Dendritic cell treated with granulocyte-macrophage colony-stimulating factor and Interleukin-4, amounts not matched to agents 40 ng/mL and 50 ng/mL, for 4 days (primary cell): ENCODE measurements at regions not wholly inside any gene's neighbourhood (a gene's known extent, or its start where the extent isn't known, plus 50 kb on each side); places are given as distances from the start of the nearest gene placed in this dataset.

Experiments used
- H3K27ac Mint-ChIP-seq: one replicate; pipeline ENCODE4 v1.8.0; 2022; ENCODE audit warnings: mild to moderate bottlenecking, mixed read lengths
- H3K27me3 Mint-ChIP-seq: one replicate; pipeline ENCODE4 v1.8.0; 2022; ENCODE audit warnings: mild to moderate bottlenecking, mixed read lengths
- H3K36me3 Mint-ChIP-seq: one replicate; pipeline ENCODE4 v1.8.0; 2022; ENCODE audit warnings: low read depth, mixed read lengths
- H3K4me1 Mint-ChIP-seq: one replicate; pipeline ENCODE4 v1.8.0; 2022; ENCODE audit warnings: low read depth, mixed read lengths
- H3K4me3 Mint-ChIP-seq: one replicate; pipeline ENCODE4 v1.8.0; 2022; ENCODE audit warnings: mild to moderate bottlenecking, moderate library complexity, mixed read lengths
- H3K9me3 Mint-ChIP-seq: one replicate; pipeline ENCODE4 v1.8.0; 2022; ENCODE audit warnings: mixed read lengths
- intact Hi-C: fragments of 100-400 bp; cut with micrococcal nuclease; formaldehyde crosslinking; loops from one replicate; pipeline ENCODE4 v1.15.0; 2022

- intact Hi-C loops, result no loop called here
- Mint-ChIP-seq H3K27me3 (no peaks in the 10 kb centered on the region), H3K4me1 (no peaks in the 10 kb centered on the region), H3K27ac (no peak overlapping the region), H3K36me3 (no peaks in the 10 kb centered on the region), H3K9me3 (peaks cover 11% of the 10 kb centered on the region), H3K4me3 (no peak overlapping the region)
Measured at GRCh38 chr4:148740701-148741100, 298.5 kb upstream of the NR3C2 start.

- Mint-ChIP-seq H3K4me3 (no peak overlapping the region), H3K4me1 (no peaks in the 10 kb centered on the region), H3K27me3 (no peaks in the 10 kb centered on the region), H3K9me3 (peaks cover 11% of the 10 kb centered on the region), H3K36me3 (no peaks in the 10 kb centered on the region), H3K27ac (no peak overlapping the region)
- intact Hi-C loops, result no loop called here
Measured at GRCh38 chr4:148737061-148737770, 295.0 kb upstream of the NR3C2 start.

GRCh38 chr4:148735432-148736155, 293.4 kb upstream of the NR3C2 start:
- Mint-ChIP-seq H3K9me3 (peaks cover 8% of the 10 kb centered on the region), H3K4me3 (no peak overlapping the region), H3K27ac (no peak overlapping the region), H3K27me3 (no peaks in the 10 kb centered on the region), H3K4me1 (no peaks in the 10 kb centered on the region), H3K36me3 (no peaks in the 10 kb centered on the region)
- intact Hi-C loops, result no loop called here

- Mint-ChIP-seq H3K4me1 (no peaks in the 10 kb centered on the region), H3K27me3 (no peaks in the 10 kb centered on the region), H3K4me3 (no peak overlapping the region), H3K27ac (no peak overlapping the region), H3K9me3 (peaks cover 16% of the 10 kb centered on the region), H3K36me3 (no peaks in the 10 kb centered on the region)
- intact Hi-C loops, result no loop called here
Measured at GRCh38 chr4:148730766-148731165, 288.6 kb upstream of the NR3C2 start.

GRCh38 chr4:148730082-148730640, 287.9 kb upstream of the NR3C2 start:
- H3K27ac Mint-ChIP-seq, result no peak overlapping the region
- H3K27me3 Mint-ChIP-seq, result no peaks in the 10 kb centered on the region
- peaks cover 16% of the 10 kb centered on the region for H3K9me3 Mint-ChIP-seq
- intact Hi-C loops, result no loop called here
- no peak overlapping the region for H3K4me3 Mint-ChIP-seq
- no peaks in the 10 kb centered on the region for H3K4me1 Mint-ChIP-seq
- no peaks in the 10 kb centered on the region for H3K36me3 Mint-ChIP-seq

GRCh38 chr4:148717988-148718387, 275.8 kb upstream of the NR3C2 start:
- Mint-ChIP-seq H3K9me3 (peaks cover 31% of the 10 kb centered on the region), H3K27ac (no peak overlapping the region)

GRCh38 chr4:148716431-148717052, 274.3 kb upstream of the NR3C2 start:
- intact Hi-C loops, result no loop called here
- no peaks in the 10 kb centered on the region for H3K27me3 Mint-ChIP-seq
- H3K27ac Mint-ChIP-seq, result no peak overlapping the region
- H3K9me3 Mint-ChIP-seq, result peaks cover 20% of the 10 kb centered on the region
- no peak overlapping the region for H3K4me3 Mint-ChIP-seq
- H3K4me1 Mint-ChIP-seq, result no peaks in the 10 kb centered on the region
- H3K36me3 Mint-ChIP-seq, result no peaks in the 10 kb centered on the region

More at GRCh38 chr4:148717988-148718387, 275.8 kb upstream of the NR3C2 start:
- no peaks in the 10 kb centered on the region for H3K36me3 Mint-ChIP-seq
- intact Hi-C loops, result no loop called here
- H3K4me3 Mint-ChIP-seq, result no peak overlapping the region
- no peaks in the 10 kb centered on the region for H3K27me3 Mint-ChIP-seq
- H3K4me1 Mint-ChIP-seq, result no peaks in the 10 kb centered on the region

GRCh38 chr4:148704291-148704690, 262.1 kb upstream of the NR3C2 start:
- Mint-ChIP-seq H3K9me3 (peaks cover 14% of the 10 kb centered on the region), H3K27me3 (no peaks in the 10 kb centered on the region), H3K27ac (no peak overlapping the region), H3K36me3 (no peaks in the 10 kb centered on the region), H3K4me1 (no peaks in the 10 kb centered on the region), H3K4me3 (no peak overlapping the region)
- intact Hi-C loops, result no loop called here

GRCh38 chr4:148694702-148695101, 252.5 kb upstream of the NR3C2 start:
- H3K27ac Mint-ChIP-seq, result no peak overlapping the region
- H3K9me3 Mint-ChIP-seq, result no peaks in the 10 kb centered on the region
- no peak overlapping the region for H3K4me3 Mint-ChIP-seq
- intact Hi-C loops, result no loop called here
- H3K4me1 Mint-ChIP-seq, result no peaks in the 10 kb centered on the region
- H3K27me3 Mint-ChIP-seq, result no peaks in the 10 kb centered on the region
- H3K36me3 Mint-ChIP-seq, result no peaks in the 10 kb centered on the region

GRCh38 chr4:148693913-148694649, 251.9 kb upstream of the NR3C2 start:
- H3K9me3 Mint-ChIP-seq, result no peaks in the 10 kb centered on the region
- H3K4me1 Mint-ChIP-seq, result no peaks in the 10 kb centered on the region
- H3K4me3 Mint-ChIP-seq, result no peak overlapping the region
- intact Hi-C loops, result no loop called here
- no peaks in the 10 kb centered on the region for H3K36me3 Mint-ChIP-seq
- H3K27me3 Mint-ChIP-seq, result no peaks in the 10 kb centered on the region
- no peak overlapping the region for H3K27ac Mint-ChIP-seq

GRCh38 chr4:148692242-148692641, 250.0 kb upstream of the NR3C2 start:
- no peak overlapping the region for H3K4me3 Mint-ChIP-seq

GRCh38 chr4:148686449-148686848, 244.2 kb upstream of the NR3C2 start:
- Mint-ChIP-seq H3K9me3 (no peaks in the 10 kb centered on the region), H3K4me1 (no peaks in the 10 kb centered on the region), H3K27me3 (no peaks in the 10 kb centered on the region), H3K4me3 (no peak overlapping the region), H3K27ac (no peak overlapping the region), H3K36me3 (no peaks in the 10 kb centered on the region)
- intact Hi-C loops, result no loop called here

More at GRCh38 chr4:148692242-148692641, 250.0 kb upstream of the NR3C2 start:
- intact Hi-C loops, result no loop called here
- H3K27me3 Mint-ChIP-seq, result no peaks in the 10 kb centered on the region
- H3K27ac Mint-ChIP-seq, result no peak overlapping the region
- no peaks in the 10 kb centered on the region for H3K4me1 Mint-ChIP-seq
- H3K9me3 Mint-ChIP-seq, result no peaks in the 10 kb centered on the region
- H3K36me3 Mint-ChIP-seq, result no peaks in the 10 kb centered on the region

- Mint-ChIP-seq H3K4me1 (no peaks in the 10 kb centered on the region), H3K4me3 (no peak overlapping the region), H3K27me3 (no peaks in the 10 kb centered on the region), H3K9me3 (no peaks in the 10 kb centered on the region), H3K36me3 (no peaks in the 10 kb centered on the region), H3K27ac (no peak overlapping the region)
- intact Hi-C loops, result no loop called here
Measured at GRCh38 chr4:148684638-148685037, 242.4 kb upstream of the NR3C2 start.
